ENCODE measurements at regions not wholly inside any gene's neighbourhood (a gene's known extent, or its start where the extent isn't known, plus 50 kb on each side); places are given as distances from the start of the nearest gene placed in this dataset.

- TF ChIP-seq, protein P1, sequence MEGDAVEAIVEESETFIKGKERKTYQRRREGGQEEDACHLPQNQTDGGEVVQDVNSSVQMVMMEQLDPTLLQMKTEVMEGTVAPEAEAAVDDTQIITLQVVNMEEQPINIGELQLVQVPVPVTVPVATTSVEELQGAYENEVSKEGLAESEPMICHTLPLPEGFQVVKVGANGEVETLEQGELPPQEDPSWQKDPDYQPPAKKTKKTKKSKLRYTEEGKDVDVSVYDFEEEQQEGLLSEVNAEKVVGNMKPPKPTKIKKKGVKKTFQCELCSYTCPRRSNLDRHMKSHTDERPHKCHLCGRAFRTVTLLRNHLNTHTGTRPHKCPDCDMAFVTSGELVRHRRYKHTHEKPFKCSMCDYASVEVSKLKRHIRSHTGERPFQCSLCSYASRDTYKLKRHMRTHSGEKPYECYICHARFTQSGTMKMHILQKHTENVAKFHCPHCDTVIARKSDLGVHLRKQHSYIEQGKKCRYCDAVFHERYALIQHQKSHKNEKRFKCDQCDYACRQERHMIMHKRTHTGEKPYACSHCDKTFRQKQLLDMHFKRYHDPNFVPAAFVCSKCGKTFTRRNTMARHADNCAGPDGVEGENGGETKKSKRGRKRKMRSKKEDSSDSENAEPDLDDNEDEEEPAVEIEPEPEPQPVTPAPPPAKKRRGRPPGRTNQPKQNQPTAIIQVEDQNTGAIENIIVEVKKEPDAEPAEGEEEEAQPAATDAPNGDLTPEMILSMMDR (IDR thresholded peaks at IDR 0.05): no peak
- no peak for TF ChIP-seq POLR2A (IDR thresholded peaks at IDR 0.05)
These were observed 247.3 kb upstream of the TAS2R1 start for GRCh38 chr5:9877488-9877887.

All from right lobe of liver (tissue), 4 donors.